SK-N-MC (cell line): ENCODE measurements at regions not wholly inside any gene's neighbourhood (a gene's known extent, or its start where the extent isn't known, plus 50 kb on each side); places are given as distances from the start of the nearest gene placed in this dataset.

Experiments
- EZH2 ChIP-seq: fragments of 200-600 bp; sonication (generic); IDR thresholded peaks from one replicate; pipeline ENCODE4 v1.6.1; 2017; ENCODE audit warnings: antibody characterized with exemption
- FOXP2 ChIP-seq: optimal IDR thresholded peaks from 2 replicates; pipeline ENCODE3; 2011; ENCODE audit warnings: mild to moderate bottlenecking, moderate library complexity; ENCODE audit not compliant: insufficient read depth; ENCODE audit errors: extremely low read length, control extremely low read depth
- POLR2AphosphoS5 ChIP-seq: IDR thresholded peaks from 2 replicates; pipeline ENCODE4 v1.6.1; 2012; ENCODE audit warnings: mild to moderate bottlenecking, low read depth, low read length, borderline replicate concordance

GRCh38 chr3:72322264-72322976 is 525.8 kb downstream of the SHQ1 start:
- TF ChIP-seq EZH2 (no peak), POLR2AphosphoS5 (no peak), FOXP2 (no peak)
